ENCODE measurements at regions not wholly inside any gene's neighbourhood (a gene's known extent, or its start where the extent isn't known, plus 50 kb on each side); places are given as distances from the start of the nearest gene placed in this dataset.

GRCh38 chr3:59620325-59620724, 570.5 kb upstream of the CFAP20DC start:
- TF ChIP-seq CTCF (IDR thresholded peaks at IDR 0.05) (no peak), POLR2A (IDR thresholded peaks at IDR 0.05) (no peak), EP300 (IDR thresholded peaks at IDR 0.05) (no peak), POLR2AphosphoS5 (IDR thresholded peaks at IDR 0.05) (no peak)

Measured in sigmoid colon (tissue), 4 donors.